ENCODE measurements at regions not wholly inside any gene's neighbourhood (a gene's known extent, or its start where the extent isn't known, plus 50 kb on each side); places are given as distances from the start of the nearest gene placed in this dataset.

GRCh38 chr1:38185913-38186312 lies 139.3 kb upstream of the POU3F1 start:
- TF ChIP-seq CTCF (IDR thresholded peaks at IDR 0.05): no peak
- TF ChIP-seq POLR2A (IDR thresholded peaks at IDR 0.05): no peak

Data from vagina (tissue), 2 donors.